ENCODE measurements at regions not wholly inside any gene's neighbourhood (a gene's known extent, or its start where the extent isn't known, plus 50 kb on each side); places are given as distances from the start of the nearest gene placed in this dataset.

DNA sequence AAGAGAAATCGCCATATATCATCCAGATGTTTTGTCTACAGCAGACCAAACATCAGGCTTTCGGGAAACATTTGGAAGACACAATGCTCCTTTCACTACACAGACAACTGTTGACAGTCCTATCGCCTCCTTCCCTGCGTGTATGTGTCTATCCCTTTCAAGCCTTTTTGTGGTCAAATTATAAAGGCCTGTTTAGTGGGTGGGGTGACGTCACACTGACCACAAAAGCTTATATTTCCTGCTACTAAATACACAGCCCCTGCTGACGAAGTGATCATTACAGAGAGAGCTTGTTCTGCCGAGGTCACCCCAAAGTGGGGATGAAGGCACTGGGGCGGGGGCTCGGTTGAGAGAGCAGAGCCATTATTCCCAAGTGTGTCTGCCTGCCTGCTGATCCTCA is 302.7 kb upstream of the TNP1 start:
- TF ChIP-seq POLR2A (IDR thresholded peaks at IDR 0.05), result no peak
- TF ChIP-seq, protein P1, sequence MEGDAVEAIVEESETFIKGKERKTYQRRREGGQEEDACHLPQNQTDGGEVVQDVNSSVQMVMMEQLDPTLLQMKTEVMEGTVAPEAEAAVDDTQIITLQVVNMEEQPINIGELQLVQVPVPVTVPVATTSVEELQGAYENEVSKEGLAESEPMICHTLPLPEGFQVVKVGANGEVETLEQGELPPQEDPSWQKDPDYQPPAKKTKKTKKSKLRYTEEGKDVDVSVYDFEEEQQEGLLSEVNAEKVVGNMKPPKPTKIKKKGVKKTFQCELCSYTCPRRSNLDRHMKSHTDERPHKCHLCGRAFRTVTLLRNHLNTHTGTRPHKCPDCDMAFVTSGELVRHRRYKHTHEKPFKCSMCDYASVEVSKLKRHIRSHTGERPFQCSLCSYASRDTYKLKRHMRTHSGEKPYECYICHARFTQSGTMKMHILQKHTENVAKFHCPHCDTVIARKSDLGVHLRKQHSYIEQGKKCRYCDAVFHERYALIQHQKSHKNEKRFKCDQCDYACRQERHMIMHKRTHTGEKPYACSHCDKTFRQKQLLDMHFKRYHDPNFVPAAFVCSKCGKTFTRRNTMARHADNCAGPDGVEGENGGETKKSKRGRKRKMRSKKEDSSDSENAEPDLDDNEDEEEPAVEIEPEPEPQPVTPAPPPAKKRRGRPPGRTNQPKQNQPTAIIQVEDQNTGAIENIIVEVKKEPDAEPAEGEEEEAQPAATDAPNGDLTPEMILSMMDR (IDR thresholded peaks at IDR 0.05), result no peak

Measured in prostate gland (tissue), 2 donors.